Stimulated activated CD8-positive, alpha-beta memory T cell treated with anti-CD3 and anti-CD28 coated beads, Interleukin-4, amount 100 ng/mL, for 24 hours (primary cell): ENCODE measurements at regions not wholly inside any gene's neighbourhood (a gene's known extent, or its start where the extent isn't known, plus 50 kb on each side); places are given as distances from the start of the nearest gene placed in this dataset.

Source experiments
- DNase-seq: peaks from one replicate; pipeline ENCODE4 v3.0.0-alpha.2; 2020; ENCODE audit warnings: low read depth

DNA sequence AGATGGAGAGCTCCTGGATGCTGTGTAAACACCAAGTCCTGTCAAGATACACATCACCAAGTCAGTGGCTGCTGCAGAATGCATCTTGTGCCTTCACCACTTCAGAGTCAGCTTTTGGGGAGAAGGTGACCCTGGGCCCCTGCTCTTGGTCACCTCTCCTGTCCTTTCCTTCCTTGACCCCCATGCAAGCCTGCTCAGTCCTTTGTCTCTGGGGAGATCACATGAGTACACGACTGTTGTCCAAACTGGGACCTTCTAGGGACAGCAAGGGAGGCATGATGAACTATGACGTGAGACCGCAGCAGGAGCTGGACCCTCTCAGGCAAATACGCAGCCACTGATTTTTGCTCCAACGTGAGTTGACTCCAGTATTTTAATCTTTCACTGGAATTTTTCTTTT lies 706.9 kb upstream of the ID2 start:
- DNase-seq = no peak

DNA sequence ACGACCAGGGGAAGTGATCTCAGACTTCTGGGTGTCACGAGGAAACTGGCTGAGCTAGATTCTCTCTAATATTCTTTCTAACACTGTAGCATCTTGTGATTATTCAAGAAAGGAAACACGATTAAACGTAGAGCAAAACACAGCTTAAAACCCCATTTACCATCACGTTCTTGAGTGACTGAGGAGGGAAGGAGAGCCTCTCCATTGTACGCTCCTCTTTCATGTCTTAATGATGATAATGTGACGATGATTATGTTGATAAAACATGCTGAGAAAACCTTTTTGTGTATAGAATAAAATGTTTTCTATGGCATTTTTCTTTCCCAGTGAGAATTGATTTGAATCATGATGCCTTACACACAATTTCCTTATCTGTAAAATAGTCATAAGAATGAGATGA lies 705.6 kb upstream of the ID2 start:
- no peak for DNase-seq

DNA sequence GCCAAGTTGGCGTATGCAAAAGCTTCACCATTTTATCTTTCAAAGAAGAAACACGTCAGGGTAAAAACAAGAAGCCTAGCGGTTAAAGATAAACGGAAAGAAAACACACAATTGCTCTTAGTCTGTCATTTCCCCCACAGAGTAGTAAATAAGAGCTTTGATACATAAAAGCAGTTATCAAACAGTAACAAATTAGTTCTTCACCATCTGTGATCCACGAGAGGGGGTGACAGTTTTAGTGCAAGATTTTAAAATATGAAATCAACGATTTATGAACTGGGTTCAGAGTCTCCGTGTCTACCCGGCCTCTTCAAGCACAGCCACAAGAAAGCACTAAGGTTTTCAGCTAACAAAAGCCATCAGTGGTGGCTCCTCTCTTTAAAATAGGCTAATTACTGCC lies 703.9 kb upstream of the ID2 start:
- no peak for DNase-seq

DNA sequence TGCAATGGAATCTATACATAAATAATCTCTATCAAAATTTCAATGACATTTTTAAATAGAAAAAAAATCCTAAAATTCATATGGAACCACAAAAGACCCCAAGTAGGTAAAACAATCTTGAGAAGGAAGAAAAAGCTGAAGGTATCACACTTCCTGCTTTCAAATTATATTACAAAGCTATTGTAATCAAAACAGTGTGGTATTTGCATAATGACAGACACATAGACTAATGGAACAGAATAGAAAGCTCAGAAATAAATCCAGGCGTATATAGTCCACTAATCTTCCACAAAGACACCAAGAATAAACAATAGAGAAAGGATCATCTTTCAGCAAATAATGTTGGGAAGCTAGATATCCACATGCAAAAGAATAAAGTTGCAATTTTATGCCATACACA lies 699.8 kb upstream of the ID2 start:
- no peak for DNase-seq

DNA sequence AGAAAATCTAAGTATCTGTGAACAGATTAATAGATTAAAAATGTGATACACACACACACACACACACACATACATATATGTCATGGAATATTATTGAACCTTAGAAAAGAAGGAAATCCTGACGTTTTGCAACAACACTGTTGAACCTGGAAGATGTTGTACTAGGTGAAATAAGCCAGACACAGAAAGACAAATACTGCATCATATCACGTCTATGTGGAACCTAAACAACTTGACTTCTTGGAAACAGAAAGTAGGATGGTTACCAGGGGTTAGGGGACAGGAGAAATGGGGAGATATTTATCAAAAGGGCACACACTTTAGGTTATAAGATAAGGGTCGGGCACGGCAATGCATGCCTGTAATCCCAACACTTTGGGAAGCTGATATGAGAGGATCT lies 698.4 kb upstream of the ID2 start:
- DNase-seq = no peak

DNA sequence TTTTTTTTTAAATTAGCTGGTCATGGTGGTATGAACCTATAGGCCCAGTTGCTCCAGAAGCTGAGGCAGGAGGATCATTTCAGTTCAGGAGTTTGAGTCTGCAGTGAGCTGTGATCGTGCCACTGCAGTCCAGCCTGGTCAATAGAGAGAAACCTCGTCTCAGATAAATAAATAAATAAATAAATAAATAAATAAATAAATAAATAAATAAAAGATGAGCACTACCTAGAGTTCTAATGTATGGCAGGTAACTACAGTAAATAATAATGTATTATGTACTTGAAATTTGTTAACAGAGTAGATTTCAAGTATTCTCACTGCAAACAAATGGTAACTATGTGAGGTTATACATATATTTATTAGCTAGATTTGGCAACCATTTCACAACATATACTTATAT lies 697.9 kb upstream of the ID2 start:
- DNase-seq = no peak

DNA sequence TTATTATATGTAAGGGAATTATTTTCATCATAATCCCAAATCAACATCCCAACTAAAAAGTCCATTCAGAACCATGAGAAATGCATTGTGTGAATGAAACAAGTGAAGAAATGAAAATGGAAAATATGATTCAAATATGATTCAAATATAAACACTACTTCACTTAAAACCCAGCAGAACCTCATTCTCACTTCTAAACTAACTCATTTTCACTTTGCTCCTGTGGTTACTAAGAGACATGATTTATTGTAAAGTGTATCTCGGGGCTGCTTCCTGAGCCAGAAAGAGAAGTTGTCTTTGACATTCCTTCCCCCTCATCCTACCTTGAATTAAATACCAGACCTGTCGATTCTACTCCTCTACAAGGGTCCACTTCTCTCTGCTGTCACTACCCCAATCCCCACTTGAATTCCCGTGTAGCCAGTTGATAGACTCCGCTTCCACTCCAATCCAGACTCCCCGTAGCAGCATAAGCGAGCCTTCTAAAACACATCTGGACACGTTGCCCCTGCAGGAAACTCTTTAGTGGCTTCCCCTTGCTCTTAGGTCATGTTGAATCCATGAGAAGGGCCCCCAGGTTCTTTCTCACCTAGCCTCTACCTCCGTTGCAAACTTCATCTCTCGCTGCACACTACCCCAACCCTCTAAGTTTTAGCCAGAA lies 697.0 kb upstream of the ID2 start:
- DNase-seq = no peak

DNA sequence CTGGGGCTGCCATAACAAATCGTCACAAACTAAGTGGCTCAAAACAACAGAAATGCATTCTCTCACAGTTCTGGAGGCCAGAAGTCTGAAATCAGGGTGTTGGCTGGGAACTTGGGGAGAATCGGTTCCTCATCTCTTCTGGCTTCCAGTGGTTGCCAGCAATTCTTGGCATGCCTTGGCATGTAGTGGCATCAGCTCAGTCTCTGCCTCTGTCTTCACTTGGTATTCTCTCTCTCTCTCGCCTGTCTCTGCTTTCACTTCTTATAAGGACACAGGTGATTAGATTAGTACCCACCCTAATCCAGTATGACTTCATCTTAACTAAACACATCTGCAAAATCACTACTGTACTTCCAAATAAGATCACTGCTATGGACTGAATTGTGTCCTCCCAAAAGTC lies 695.4 kb upstream of the ID2 start:
- DNase-seq = no peak

DNA sequence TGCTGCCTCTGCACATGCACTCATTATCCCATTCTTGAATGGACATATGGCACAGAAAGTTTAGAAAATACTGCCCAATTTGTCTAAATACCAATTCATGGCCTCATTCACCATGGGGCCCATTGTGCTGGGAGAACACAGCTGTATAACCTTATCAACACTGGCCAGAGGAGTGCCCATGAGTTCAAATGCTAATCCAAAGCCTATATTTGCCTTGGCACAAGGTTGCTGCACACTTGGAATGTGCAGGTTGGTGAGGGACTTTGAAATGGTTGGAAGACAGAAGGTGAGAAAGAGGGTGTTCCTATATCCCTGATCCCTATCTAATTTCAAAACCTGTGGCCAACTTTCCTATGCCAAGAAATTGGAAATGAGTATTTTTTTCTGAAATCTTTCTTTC lies 693.9 kb upstream of the ID2 start:
- DNase-seq = no peak

DNA sequence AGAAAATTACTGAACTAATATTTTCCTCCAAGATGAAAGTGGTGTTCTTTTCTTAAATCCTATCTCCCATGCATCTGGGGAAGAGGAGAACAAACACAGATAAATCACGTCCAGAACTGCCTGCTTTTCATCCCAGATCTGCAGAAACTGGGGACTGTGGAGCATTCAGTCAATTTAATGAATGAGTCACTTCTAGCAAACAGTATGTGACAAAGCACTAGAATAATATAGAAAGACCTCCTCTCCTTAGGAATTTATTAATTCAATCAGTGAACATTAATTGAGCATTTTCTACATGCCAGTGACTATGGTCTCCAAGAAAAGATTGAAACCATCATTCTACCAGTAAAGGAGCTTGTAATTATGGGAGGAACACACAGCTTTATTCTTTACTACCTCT lies 693.4 kb upstream of the ID2 start:
- no peak for DNase-seq

DNA sequence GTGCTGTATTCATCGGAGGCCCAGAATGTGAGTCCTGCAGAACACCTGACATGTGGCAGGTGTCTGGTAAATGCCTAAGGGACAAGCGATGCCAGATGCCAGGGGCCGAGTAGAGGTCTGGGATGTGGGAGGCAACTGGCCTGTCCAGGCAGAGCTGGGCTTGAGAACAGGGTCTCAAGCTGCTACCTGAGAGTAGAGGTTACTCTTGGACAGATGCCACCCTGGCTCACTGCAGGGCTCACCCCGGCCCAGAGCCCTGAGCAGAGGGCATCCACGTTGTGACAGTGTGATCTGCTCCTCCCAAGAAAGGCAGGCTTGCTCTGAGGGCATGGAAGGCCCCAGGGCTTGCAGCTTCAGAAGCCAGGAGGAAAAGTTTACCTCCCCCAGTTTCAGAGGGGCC lies 692.0 kb upstream of the ID2 start:
- no peak for DNase-seq

DNA sequence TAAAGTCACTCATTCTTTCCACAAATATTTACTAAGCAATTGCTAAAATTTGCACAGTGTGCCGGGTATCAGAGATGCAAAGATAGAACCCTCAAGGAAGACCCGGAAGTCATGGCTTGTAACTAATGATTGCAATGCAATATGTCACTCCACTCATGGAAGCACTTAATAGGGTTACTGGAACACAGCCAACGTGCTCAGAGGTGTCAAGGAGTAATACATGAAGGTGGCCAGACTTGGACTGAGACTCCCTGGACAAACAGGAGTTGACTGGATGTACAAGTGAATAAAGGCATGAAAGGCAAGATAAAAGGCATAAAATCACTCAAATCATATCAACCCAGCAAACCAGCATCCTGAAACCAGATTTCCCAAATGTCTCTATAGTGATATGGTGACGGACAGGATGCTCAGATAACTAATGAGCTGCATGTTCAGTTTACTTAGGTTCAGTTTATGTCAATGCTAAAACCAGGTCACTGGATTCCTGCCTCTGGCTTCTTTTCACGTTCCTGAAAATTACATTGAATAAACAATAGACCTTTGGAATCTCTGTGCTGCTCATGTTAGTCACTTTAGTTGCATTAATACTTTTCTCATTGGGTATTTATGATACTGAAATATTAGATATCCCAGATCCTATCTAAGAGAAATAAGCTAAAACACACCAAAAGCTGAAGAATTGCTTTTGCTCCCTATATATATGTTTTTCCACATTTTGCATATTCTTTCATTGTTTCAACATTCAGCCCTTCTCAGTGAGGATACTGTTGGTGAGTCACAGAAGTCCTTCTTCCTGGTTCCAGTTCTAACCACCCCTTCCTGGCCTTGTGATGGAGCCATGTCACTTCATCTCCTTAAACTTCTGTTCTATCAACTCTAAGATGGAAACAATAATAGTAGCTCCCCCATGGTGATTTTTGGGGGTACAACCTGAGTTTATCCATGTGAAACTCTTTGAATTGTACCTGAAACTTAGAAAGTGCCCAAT lies 688.9 kb upstream of the ID2 start:
- no peak for DNase-seq

DNA sequence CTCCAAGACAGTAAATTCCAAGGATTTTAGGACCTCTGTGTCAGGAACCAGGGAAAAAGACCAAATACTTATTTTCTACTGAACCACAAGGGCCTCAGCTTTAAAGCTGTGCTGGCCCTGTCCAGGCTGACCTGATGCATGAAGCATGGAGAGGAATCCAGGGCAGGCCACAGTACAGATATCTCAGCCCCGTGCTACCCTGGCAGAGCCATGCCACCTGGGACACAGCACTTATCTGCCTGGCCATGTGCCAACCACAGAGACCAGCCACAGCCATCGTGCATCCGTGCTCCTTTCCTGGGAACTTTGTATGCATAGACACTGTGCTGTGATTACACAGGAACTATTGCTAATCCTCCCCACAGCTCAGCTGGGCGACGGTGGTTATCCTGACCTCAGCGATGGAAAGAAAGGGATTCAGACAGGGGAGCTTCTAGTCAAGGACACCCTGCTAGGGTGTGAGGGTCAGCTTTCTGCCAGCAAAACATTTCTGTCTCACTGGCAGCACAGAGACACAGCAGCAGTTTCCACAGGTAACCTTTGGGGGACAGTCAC lies 687.4 kb upstream of the ID2 start:
- DNase-seq = no peak

DNA sequence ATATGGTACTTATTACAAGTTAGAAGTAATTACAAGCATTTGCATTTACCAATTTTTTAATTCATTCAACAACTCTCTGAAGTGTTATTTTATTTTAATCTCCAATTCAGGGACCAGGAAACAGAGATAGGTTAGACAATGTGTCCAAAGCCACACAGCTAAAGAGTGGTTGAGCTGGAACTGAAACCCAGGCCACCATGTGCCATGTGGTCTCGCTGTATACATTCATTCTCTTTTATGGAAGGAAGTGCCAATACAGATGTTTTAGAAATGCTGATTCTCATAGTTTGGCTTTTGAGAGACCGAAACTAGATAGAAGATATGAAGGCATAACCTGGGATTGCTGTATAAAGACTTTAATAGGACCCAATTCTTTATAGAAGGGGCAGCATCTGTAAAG lies 684.6 kb upstream of the ID2 start:
- no peak for DNase-seq

DNA sequence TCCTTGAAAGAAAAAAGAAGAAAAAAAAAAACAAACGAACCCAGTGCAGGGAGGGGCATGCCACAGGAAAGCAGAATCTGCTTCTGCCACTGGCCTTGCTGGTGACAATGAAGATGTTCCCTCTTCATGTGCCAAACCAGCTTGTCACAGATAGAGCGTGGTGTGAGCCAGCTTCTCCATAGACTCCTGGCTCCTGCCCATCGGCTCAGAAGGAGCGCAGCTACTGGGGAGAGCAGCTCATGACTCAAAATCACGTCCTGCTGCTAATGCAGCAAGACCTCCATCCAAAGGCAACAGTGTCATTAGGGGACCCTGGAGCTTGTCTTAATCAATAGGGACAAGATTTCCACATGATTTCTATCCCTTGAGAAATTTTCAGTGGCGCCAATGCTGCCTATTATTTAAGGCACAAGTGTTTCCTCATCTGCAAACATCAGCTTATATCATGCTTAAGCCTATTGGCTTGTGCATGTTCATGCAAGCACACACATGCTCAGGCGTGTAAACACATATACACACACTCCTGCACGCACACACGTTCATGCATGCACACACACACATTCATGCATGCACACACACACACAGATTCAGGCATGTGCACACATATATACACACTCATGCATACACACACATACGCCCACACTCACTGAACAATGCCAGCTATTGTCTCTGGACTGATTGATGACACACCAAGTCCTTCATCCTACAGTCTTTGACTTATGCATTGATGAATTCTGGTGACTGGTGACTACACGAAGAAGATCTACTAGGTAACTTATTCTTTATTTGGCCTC lies 682.0 kb upstream of the ID2 start:
- DNase-seq = no peak

DNA sequence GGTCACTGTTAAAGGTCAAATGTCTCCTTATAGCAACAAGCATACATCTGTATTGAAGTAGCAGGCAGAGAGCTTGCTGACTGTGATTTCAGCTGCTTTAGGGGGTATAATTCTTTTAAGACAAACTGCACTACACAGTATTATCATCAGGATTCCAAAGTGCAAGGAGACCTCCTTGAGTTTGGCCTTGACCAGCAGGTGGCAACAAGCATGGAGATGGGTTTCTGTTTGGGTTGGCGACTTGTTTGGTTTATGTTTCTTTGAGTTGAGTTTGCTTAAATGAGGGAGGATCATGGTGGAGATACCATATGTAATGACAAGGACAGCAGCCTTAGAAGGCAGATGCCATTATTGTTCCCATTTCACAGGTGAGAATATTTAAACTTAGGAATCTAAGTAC lies 681.0 kb upstream of the ID2 start:
- DNase-seq = no peak

DNA sequence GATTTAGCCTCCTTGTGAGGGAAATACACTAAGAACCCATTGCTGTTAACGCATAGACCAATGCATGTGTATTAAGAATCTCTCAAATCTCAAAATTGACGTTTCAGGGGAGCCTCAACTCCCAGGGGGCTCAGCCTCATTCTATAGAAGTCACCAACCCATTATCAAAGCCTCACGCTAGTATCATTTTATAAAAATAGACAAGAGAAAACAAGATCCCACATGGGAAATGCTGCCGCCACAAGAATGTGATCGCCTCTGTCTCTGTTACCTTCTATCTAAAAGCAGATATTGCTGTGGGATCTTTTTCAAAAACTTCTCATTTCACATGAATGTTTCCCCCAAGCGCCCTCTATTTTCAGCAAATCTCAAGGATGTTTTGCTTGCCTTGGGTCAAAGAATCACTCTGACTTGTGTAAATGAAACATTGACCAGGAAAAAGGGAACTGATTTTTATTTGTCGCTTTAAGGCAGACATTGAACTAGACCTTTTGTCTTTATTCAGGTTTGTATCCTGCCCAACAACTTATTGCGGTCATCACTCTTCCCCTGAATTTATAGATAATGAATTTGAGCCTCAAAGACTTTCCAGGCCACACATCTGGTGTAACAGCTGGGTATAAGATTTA lies 679.0 kb upstream of the ID2 start:
- no peak for DNase-seq

DNA sequence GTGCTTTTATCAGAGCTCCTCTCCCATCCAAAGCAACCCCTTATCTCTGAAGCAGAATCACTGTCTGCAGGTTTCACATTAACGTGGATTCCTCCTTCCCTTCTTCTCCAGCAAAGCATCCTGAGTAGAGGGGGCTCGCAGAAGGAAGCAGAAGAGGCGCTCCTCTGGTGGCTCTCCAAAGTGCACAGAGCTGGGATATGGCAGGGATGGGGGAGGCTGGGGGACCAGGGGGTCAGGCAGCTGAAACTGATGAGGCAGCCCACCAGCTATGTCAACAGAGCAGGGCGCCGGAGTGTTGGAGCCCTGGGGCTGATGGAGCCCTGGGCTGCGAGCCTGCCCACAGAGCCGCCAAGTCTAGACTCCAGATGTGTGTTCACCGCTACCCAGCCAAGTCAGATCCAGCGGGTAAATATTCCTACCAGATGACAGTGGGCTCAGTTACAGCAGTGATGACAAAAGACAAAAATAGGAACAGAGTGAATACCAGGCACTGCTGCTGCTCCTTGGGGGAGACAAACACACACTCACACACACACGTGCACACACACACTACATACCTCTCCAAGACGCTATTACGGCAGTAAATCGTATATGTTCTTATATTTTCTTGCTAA lies 678.3 kb upstream of the ID2 start:
- no peak for DNase-seq

DNA sequence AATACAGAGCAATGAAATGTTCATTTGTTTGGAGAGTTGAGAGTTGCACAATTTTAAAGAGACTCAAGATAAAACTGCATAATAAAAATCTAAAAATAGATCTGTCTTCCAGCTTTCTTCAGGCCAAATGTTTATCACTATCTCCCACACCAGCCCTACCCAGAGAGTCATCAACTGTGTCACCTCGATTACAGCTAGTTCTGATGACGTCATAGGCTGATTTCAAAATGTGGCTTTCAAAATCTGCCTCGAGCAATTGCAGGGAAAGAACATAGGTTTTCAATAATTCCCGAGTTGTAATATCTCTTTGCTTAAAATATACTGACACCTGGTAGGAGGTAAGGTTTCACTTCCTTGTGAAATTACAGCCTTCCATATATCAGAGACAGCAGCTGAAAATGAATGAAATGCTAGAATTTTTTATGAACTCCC lies 677.6 kb upstream of the ID2 start:
- no peak for DNase-seq

DNA sequence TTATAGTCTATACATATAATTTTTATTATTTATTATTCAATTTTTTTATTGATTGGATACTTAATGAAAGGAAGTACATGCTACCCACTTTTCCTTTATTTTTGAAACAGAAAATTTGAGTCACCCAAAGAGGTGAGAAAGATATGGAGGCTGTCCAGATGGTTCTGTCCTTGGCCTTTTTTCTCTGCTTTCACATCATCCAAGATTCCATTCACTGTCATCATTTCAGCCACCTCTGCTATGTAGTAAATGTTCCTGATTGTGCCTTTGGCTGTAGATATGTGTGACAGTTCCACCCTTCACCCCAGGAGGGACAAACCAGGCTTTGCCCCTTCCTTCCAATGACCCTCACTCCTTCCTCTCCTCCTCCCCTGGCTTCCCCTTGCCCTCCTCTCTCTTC lies 675.7 kb upstream of the ID2 start:
- no peak for DNase-seq

DNA sequence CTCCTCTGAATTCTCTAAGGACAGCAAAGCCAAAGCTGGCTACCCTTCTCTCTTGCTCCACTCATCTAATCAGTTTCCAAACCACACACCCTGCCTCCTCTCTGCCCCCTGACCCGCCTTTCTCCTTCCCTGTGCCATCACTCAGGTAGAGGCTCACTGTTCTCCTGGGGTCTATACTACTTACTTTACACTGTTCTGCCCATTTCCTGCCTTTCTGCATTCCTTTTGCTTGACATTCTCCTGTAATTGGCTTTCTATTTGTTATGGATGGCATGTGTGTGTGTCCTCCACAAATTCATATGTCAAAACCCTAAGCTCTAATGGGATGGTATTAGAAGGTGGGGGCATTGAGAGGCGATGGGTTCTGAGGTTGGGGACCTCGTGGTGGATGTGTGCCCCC lies 675.2 kb upstream of the ID2 start:
- DNase-seq = no peak
